NCI-H2171 (cell line): ENCODE measurements at regions not wholly inside any gene's neighbourhood (a gene's known extent, or its start where the extent isn't known, plus 50 kb on each side); places are given as distances from the start of the nearest gene placed in this dataset.
A peak's percentile ranks its signal among the peaks of the same experiment; 100 is the strongest.

Experiments used
- DNase-seq: peaks from one replicate; lab custom pipeline; 2025; lab: John Stamatoyannopoulos, UW

DNA sequence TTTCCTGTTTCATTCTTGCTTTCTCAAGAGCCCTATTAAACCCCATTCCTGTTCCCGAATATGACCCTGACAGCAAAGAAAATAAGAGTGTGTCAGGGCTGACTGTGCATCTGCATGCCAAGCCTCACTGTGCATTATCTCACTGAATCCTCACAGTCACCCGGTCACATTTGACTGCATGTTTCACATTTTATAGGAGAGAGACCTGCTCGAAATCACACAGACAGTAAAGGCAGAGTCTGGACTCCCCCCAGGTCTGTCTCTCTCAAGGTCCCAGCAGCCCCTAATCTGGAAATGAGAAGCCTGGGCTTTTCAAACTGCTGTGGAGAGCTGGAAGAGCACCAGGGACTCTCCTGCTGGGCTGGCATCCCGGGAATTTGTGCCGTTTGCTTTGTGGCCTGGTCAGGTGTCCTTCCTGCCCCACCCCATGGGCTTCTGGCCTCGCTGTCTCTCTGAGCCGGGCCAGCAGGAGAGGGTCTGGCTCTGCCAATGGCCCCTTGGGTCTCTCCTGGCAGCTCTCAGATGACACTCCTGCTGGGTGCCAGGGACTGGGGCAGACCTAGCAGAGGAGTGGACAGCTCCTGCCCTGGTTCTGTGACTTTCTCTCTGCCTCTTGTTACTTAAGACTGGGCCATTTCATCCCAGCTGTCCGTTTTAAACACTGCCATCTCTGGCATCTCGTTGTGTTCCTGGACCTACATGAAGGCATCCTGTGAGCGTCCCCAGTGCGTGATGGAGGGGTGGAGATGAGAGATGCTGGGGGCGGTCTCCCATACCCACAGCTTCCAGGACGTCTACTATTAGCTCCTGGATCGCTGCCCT is 173.6 kb downstream of the ARHGAP12 start:
- DNase-seq: no peak

DNA sequence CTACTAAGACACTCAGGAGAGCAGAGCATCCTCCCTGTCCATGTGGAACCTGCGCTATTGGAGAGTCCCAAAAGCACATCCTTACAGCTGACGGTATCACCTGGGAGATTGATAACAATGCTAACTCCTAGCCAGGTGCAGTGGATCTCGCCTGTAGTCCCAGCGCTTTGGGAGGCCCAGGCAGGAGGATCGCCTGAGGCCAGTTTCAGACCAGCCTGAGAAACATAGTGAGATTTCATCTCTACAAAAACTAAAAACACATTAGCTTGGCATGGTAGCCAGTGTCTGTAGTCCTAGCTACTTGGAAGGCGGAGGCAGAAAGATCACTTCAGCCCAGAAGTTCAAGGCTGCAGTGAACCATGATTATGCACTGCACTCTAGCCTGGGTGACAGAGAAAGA is 174.9 kb downstream of the ARHGAP12 start:
- DNase-seq: no peak

DNA sequence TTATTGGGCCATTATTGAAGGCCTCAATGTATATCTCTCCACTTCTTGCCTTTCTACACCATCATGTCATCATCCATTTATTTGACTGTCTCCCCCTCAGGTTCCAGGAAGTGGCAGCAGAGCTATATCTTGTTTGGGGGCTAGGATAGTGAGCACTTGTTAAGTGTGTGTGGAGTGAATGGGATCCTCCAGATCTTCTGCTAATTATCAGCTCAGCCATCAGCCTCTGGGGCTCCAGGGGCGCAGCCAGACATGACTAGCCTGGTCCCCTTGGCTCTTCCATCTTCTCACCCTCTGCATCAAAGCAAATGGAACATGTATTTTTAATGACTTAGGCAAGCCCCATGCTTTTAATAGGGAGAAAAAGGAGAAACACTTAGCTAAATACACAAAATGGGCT is 176.5 kb downstream of the ARHGAP12 start:
- no peak for DNase-seq

DNA sequence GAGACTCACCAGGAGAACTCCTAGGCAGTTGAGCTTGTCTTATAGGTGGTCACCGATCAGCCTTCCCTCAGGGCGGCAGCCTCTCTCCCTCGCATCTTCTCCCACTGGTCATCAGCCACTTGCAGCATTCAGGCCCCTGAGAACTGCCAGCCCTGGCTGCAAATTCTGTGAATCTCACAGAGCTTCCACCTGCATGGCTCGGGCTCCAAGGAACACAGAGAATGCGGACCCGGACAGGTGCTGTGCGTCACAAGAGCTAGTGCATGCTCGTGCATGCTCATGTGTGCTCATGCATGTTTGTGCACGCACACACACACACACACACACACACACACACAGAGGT is 176.9 kb downstream of the ARHGAP12 start:
- no peak for DNase-seq

DNA sequence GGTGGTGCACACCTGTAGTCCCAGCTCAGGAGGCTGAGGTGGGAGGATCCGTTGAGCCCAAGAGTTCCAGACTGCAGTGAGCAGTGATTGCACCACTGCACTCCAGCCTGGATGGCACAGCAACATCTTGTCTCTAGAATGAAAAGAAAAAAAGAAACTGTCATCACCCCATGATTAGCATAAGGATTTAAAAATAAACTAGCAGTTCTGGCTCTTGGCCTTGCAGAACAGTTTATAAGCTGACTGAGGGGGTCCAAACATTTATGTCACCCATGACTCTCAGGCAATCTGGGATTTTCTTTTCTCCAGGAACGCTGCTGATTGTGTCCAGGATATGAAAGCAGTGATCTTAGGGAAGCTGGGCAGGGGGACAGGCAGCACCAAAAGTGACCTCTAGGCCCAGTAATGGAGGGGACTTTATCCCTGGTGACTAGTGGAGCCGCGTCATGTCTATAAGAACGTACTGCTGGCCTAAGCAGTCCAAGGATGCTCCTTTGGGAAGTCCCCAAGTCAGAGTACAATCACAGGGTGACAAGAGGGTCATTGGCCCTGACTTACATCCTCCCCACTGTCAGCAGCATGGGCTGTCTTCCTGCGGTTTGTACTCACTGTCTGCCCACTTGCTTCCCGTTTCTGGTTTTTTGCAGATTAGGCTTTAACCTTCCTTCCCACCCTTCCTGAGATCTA is 177.4 kb downstream of the ARHGAP12 start:
- no peak for DNase-seq

DNA sequence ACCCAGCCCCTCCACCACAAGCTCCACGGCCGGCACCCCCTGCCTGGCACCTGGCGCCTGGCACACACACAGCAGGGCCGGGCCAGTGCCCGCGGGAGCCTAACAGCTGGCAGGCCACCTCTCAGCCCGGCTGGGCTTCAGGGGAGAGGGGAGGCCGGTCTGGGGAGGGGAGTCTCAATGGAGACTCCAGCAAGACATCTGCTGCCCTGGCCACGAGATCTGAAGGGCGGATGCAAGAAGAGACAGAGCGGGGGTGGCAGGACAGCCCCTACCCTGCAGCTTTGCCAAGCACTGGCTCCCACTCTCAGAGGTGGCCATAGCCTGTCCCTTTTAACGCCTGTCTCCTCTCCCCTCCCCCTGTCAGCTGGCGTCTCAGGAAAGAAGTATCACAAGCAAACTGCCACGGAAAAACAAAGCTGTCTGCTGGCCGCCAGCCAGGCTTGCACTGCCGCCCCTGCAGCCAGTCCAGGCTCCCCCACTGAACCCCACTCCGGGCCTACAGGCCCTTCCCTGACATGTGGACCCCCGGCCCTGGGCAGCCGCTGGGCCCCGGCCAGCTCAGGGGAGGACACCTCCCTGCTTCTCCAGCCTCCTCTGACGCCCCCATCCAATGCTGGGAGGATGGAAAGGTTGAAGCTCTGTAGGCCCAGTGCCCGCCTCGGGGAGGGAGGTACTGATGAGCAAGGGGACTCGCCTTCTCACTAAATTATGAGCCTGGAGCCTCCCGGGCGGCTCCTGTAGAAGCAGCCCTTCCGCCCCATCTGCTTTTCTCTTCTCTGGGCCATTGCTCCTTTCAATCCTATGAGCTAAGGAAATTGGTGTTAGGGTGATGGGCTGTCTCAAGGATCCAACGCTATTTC is 178.4 kb downstream of the ARHGAP12 start:
- peak; percentile 50 for DNase-seq

DNA sequence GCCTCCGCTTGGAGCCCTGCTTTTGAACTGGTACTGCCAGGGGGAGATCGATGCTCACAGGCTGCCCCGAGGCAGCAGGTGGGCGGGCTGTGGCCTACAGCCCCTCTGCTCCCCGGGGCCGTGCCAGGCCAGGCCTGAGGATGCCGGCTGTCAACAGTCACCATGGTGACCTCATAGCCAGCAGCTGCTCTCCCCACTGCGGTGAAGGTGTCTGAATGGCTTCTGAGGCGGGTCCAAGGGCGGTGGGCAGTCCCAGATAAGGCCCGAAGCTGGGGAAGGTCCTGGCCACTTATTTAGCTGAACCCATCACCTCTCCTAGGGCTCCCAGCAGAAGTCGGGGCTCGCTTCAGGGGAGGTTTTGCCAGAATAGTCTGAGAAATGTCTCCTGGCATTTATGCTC is 179.3 kb downstream of the ARHGAP12 start:
- no peak for DNase-seq

DNA sequence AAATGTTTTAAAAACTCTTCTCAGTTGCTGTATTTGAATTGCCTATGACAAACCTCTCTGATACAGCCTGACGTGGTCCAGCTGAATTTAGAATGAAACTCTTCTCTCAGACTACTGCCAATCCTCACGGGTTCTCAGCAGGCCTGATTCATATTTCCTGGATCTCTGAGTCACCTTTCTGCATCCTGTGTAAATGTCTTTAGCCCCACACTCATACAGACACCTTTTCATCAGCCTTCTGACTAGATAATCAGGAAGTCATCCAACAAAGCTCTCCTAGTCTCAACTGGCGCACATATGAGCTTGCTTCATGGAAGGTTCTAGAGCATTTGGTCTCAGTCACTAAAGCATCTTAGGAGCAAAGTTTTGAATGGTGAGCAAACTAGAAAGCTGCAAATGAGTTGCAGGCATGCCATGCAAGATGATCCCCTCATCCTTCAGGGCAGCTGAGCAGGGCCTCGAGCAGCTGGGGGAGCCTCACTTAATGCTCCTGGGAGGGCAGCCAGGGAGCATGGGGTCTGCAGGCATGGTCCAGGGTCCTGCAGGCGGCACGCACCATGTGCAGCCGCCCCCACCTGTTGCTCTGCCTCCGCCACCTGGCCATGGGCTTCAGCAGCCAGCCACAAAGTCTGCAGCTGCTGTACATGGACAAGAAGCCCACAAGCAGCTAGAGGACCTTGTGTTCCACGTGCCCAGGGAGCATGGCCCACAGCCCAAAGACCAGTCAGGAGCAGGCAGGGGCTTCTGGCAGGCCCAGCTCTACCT is 182.8 kb downstream of the ARHGAP12 start:
- no peak for DNase-seq

DNA sequence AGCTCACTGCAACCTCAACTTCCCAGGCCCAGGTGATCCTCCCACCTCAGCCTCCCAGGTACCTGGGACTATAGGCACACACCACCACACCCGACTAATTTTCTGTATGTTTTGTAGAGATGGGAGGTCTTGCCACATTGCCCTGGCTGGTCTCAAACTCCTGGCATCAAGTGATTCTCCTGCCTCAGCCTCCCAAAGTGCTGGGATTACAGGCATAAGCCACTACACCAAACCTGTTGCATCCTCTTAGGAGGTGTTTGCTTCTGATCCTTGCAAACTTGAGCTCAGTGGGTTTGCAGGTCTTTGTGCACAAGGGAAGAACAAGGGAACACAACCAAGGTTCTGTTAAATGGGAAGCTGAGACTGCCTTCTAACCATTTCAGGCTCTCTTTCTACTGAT is 184.6 kb downstream of the ARHGAP12 start:
- DNase-seq: no peak

DNA sequence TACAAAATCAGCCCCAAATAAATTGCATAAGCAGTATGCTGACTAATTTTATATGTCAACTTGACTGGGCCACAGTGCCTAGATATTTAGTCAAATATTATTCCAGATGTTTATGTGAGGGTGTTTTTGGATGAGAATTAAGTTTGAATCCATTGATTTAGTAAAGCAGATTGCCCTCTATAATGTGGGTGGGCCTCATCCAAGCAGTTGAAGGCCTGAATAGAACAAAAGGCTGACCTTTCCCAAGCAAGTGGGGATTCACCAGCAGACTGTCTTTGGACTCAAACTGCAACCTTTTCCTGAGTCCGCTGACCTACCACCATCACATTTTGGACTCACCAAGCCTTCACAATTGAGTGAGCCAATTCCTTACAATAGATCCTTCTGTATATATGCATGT is 186.4 kb downstream of the ARHGAP12 start:
- DNase-seq: no peak

DNA sequence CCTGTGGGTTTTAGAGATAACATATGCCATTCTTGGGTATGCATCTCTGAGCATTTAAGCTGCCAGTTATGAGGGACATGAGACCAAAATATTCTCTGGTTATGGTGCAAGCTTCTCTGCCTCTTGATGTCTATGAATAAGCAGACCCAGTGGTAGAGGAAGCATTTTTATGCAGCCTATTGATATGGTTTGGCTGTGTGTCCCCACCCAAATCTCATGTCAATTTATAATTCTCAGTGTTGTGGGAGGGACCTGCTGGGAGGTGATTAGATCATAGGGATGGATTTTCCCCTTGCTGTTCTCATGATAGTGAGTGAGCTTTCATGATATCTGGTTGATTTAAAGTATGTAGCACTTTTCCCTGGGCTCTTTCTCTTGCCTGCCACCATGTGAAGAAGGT is 187.2 kb downstream of the ARHGAP12 start:
- DNase-seq: no peak

DNA sequence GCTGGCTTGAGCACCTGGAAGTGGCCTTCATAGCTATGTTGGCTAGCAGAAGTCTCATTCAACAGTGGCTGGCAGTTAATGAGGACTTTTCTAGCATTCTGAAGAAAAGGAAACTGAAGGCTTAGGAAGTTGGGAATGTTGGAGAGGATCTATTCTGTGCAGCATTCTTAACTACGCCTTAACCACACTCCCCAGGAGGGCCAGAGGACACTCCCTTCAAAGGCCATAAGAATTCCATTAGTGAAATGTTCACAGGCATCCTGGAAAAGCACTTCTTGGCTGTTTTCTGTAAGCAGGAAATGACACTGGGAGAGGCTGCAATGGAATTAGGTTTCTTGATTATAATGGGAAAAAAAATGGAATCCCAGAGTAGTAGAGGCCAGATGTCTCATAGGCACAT is 188.9 kb downstream of the ARHGAP12 start:
- DNase-seq: no peak

DNA sequence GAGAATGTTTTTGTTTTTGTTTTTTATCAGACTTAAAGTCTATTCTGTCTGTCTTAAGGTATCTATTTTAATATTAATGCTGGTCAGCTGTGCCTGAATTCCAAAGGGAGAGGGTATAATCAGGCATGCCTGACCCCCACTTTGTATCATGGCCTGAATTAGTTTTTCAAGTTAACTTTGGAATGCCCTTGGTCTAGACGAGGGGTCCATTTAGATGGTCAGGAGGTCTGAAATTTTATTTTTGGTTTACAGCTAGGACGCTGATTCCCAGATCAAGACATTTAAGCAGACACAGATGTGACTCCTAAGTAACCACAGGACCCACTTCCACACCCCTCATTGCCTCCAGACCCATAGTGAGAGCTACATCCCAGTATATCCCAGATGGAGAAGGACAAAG is 189.5 kb downstream of the ARHGAP12 start:
- DNase-seq: no peak

DNA sequence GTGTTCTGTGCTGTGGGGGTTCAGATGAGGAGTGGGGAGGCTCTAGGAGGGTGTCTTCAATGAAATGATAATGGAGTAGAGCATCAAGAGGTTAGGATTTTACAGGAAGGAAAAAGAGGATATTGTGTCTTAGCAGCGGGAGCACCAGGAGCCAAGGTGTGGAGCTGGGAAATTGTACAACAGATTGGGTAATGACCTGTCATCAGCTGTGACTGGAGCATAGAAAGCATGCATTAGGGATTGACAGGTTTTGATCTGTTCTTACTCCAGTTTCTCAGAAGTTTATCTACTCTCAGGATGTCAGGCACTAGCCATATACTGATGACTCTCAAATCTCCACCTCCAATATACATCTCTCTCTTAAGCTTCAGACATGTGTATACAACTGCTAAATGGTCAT is 196.9 kb downstream of the ARHGAP12 start:
- no peak for DNase-seq

DNA sequence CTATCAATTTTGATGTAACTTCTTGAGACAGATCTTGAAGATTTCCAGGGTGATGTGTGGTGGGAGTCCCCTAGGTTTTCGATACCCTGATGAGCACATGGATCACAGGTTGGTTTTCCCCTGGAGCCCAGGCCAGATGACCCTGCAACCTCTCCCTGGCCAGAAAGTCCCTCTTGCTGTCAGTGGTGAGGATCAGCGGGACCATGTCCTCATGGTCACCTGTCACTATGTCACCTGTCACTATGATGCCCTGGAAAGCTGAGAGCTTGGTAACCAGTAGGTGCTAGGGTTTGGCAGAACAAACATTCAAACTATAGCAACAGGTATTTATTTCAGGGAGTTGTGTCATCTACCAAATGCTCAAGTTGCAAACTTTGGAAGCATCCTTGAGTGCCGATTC is 197.9 kb downstream of the ARHGAP12 start:
- no peak for DNase-seq

DNA sequence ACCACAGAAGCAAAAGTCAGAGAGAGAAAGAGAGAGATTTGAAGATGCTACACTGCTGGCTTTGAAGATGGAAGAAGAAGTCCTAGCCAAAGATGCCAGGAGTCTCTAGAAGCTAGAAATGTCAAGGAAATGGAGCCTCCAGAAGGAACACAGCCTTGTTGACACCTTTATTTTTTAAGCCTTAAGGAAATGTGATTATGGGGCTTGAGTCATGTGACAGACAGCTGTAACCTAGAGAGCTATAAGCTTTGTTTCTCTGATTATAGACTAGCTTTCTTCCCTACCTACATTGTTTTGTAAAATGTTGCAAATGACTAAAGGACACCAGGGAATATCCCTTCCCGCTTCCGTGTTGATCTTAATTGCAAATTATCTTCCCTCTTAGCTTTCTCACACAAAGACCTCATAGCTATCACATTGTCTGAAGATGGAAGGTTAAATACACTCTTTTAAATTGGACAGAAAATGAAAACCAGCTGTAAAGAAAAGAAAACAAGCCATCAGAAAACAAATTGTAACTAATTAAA is 199.9 kb downstream of the ARHGAP12 start:
- DNase-seq: no peak

DNA sequence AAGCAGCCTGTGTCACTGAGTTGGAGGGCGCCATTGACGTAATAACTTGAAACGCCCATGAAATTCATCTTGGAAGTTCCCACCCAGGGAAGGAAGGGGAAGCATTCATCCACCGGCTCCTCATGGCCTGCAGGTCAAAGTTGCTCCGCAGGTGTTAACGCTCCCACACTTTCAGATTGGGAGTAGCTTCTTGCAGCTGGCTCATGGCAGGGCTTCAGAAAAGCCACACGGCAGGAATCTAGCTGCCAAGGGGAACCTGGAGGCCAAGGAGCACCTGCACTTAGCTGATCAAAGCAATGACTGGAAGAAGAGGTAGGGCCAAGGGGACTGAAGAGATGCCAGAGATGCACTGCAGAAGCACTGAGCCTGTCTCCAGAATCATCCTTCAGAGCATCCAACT is 203.2 kb downstream of the ARHGAP12 start:
- DNase-seq: no peak

DNA sequence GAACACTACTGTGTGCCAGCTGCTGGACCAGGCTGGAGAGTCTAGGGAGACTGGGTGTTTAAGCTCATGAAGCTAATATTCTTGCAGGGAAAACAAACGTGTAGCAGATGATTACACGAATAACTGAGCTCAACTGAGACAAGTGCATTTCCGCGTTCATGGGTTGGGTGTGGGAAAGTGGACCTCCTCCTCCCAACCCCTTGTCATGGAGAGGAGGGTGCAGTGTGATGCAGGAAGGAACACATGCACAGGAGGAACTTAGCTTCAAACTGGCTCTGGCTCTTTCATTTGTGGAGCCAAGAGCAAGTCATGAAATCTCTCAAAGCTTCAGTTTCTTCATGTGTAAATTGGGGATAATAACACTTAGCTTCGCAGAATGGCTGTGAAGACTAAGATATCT is 204.3 kb downstream of the ARHGAP12 start:
- no peak for DNase-seq

DNA sequence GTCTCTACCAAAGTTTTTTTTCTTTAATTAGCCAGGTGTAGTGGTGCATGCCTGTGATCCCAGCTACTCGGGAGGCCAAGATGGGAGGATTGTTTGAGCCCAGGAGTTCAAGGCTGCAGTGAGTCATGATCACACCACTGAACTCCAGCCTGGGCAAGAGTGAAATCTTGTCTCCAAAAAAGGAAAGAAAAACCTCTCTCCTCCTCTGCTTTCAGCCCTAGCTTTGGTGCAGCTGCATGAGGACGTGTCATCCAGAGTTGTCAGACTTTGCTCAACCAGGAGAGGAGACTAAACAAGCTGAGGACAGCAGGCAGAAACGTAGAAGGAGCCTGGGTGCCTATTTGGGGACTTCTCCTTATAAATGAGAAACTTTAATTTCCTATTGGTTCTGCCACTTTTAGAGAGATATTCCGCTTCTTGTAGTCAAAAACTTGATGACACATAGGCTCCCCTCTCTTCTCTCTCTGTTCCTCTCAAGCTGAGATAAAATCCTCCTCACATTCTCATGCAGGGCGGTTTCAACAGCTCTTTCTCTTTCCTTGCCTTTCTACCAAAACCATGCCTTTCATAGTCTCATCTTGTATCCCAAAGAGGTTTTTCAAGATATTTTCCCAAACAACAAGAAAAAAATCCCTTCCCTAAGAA is 205.4 kb downstream of the ARHGAP12 start:
- DNase-seq: no peak

DNA sequence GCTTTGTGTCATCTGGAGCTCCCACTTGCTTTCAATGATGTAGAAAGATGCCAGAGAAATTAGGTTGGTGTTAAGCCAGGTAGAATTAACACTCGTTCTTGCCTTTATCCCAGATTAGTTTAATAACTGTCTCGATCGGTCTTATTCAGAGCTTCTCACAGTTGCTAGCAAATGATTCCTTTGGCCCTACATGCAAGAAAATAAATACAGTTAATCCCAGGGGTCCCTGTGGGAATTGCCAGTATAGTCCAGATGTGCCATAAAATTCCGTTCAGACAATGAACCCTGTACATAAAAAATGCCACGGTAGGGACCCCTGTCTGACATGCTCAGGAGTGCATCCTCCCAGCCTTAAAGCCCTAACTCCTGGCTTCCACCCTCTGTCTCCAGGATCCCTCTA is 207.5 kb downstream of the ARHGAP12 start:
- no peak for DNase-seq

DNA sequence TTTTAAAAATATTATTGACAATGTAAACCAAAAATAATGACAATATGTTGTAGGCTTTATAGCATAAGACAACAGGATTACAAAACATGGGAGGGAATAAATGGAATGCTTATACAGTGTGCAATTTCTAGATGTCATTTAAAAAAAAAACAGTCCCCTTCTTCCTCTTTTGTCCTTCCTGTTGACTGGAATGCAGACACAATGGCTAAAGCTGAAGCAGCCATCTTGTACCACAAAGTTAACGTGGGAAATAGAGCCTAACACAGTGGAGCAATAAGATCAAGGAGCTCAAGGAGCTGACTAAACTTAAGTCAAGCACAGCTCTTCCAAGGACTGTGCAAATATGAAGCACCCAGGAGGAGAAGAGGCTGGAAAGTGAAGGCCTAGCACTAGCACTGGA is 208.1 kb downstream of the ARHGAP12 start:
- DNase-seq: no peak
